GM18508 (cell line): ENCODE measurements at regions not wholly inside any gene's neighbourhood (a gene's known extent, or its start where the extent isn't known, plus 50 kb on each side); places are given as distances from the start of the nearest gene placed in this dataset.
"Not testable (repeated sequence)": the region's sequence is repeated elsewhere in the genome, so short reads cannot be mapped to it uniquely, and the experiment has no call there.

ENCODE experiments used
- ATAC-seq: cut with Tn5 transposase; IDR thresholded peaks from one replicate; pipeline ENCODE4 v1.9.1; 2021; ENCODE audit warnings: moderate number of reproducible peaks; ENCODE audit not compliant: insufficient read depth, unreplicated experiment

DNA sequence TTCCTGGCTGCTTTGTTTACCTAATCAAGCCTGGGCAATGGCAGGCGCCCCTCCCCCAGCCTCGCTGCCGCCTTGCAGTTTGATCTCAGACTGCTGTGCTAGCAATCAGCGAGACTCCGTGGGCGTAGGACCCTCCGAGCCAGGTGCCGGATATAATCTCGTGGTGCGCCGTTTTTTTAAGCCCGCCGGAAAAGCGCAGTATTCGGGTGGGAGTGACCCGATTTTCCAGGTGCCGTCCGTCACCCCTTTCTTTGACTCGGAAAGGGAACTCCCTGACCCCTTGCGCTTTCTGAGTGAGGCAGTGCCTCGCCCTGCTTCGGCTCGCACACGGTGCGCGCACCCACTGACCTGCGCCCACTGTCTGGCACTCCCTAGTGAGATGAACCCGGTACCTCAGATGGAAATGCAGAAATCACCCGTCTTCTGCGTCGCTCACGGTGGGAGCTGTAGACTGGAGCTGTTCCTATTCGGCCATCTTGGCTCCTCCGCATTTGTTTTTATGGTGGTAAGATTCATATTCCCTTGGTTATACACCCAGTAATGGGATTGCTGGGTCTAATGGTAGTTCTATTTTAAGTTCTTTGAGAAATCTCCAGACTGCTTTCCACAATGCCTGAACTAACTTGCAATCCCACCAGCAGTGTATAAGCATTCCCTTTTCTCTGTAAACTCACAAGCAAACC, 652.1 kb upstream of the LRFN5 start:
- ATAC-seq: not testable (repeated sequence)

DNA sequence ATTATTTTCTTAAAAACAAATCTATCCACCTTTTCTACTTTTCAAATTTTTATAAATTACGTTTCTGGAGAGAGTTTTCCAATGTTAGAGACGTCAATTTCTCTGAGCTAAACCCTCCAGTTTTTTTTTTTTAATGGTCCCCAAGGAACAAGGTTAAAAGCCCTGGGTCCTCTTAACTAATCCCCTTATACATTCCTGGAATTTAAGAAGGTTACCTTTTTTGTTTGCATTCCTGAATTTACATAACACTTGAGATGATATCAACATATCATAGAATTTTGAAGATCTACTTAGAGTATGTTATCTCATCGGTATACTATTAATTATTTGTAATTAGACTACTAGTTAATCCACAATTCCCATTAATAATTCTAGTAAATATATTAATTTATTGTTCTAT, 662.2 kb upstream of the LRFN5 start:
- ATAC-seq: no peak

DNA sequence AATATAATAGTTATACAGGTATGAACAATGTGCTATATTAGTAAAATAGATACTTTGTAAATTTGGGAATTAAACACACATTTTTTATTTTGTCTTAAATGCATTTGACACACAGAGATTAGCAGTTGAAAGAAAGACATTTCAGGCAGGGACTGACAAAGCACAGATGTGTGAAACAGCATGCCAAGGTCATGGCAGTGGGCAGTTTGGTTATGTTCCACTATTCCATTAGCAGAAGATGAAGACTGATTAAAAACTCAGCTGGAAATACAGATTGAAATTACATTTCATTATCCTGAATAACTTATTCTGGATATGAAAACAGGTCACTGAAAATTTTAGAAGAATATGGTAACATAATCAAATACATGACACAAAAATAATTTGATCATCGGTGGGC, 669.8 kb upstream of the LRFN5 start:
- ATAC-seq: no peak

GRCh38 chr14:40920380-40920779, 686.3 kb upstream of the LRFN5 start:
- ATAC-seq: no peak

DNA sequence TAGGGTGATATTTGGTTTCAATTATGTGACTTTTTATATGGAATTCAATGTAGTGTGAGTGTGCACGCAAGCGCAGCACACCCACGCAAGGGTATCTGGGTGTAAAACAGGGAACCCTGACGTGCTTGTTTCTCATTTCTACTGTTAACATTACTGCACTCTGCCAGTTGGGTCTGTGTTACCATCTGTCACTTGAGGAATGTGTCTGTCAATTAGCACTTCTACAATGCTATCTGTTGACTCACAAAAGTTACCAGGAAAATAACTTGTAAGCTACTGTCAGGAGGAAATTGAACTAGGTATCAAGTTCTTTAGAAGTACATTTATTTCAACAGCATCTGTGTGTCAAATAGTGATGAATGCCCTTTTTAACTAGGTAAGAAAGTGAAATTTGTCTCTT, 695.5 kb upstream of the LRFN5 start:
- ATAC-seq: no peak

DNA sequence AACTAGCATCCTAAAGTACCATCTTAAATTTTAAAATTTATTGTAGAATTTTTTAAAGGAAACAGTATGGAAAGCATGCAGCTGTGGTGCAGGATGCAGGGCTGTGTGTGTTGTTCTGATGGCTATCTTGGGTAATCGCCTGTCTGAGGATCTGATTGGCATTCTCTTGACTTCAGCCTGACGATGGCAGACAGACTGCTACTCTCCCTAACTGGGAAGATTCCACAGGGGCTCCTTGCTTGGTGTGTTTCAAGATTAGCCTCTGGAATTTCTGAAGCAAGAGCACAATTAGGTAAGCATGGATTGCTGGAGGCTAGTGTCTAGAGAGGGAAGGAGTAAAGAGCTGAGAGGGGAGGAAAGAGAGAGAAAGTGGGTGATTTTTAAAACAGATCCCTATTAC, 696.8 kb upstream of the LRFN5 start:
- ATAC-seq: no peak

DNA sequence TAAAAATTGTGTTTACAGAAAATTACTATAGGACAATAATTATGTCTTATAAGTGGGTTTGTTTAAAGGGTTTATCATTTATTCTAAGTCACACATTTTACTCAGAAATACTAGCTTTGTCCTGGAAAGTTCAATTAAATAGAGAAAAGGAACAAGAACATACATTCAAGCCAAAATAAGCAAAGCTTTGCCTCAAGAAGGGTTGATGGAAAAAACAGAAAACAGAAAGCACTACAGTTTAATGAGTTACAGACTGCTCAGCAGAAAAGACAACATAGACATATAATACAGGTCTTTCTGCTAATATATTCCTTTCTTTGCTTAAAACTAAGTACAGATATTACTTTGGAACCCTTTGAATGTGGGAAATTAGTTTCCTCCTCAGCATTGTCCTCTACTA, 703.0 kb upstream of the LRFN5 start:
- ATAC-seq: no peak

- no peak for ATAC-seq
Observed at GRCh38 chr14:40899435-40899834, 707.2 kb upstream of the LRFN5 start.

- no peak for ATAC-seq
Observed at GRCh38 chr14:40894846-40895245, 711.8 kb upstream of the LRFN5 start.

DNA sequence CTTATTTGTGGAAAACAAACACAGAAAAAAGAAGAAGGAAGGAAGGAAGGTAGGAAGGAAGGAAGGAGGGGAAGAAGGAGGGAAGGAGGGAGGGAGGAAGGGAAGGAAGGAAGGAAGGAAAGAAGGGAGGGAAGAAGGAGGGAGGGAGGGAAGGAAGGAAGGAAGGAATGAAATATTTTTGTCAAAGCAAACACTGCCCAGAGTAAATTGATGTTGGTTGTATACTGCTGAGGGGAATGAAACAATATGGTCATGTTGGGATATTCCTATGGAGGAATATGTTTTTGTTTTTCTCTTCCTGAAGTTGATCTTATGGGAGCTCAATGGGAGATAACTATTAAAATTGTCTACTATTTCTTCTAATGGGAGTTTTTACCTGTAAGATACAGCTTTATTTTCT, 717.5 kb upstream of the LRFN5 start:
- ATAC-seq: no peak

- no peak for ATAC-seq
Observed at GRCh38 chr14:40887912-40888311, 718.8 kb upstream of the LRFN5 start.

- no peak for ATAC-seq
Observed at GRCh38 chr14:40870252-40870651, 736.4 kb upstream of the LRFN5 start.

- ATAC-seq: no peak
Observed at GRCh38 chr14:40859055-40859454, 747.6 kb upstream of the LRFN5 start.

GRCh38 chr14:40855343-40855742, 751.3 kb upstream of the LRFN5 start:
- no peak for ATAC-seq

DNA sequence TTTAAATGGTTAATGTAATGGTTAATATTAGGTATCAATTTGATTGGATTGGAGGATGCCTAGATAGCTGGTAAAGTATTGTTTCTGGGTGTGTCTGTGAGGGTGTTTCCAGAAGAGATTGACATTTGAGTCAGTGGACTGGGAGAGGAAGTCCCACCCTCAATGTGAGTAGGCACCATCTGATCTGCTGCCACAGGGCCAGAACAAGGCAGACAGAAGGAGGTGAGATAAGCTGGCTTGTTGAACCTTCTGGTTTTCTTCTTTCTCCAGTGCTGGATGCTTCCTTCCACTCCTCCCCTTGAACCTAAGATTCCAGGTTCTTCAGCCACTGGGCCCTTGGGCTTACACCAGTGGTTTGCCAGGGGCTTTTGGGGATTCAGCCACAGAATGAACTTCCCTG, 756.5 kb upstream of the LRFN5 start:
- no peak for ATAC-seq

- no peak for ATAC-seq
Observed at GRCh38 chr14:40847480-40847879, 759.2 kb upstream of the LRFN5 start.

DNA sequence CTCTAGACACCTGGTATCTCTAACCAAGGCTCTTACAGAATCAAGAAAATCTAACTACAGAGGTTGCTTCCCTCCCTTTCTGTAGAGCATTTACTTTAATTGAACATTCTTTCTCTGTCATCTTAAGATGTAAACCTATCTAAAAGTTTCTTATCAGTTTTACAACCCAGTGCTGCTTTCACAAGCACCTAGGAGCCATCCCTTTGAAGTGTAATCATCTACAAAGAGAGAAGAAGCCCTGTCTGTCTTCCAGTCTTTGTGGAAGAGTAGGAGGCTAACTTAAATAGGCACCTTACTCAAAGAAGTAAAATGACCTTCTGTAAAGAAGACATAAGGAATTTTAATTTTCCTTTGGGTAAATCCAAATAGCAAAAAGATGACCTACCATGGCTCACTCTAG, 763.9 kb upstream of the LRFN5 start:
- no peak for ATAC-seq

- no peak for ATAC-seq
Observed at GRCh38 chr14:40841886-40842285, 764.8 kb upstream of the LRFN5 start.

DNA sequence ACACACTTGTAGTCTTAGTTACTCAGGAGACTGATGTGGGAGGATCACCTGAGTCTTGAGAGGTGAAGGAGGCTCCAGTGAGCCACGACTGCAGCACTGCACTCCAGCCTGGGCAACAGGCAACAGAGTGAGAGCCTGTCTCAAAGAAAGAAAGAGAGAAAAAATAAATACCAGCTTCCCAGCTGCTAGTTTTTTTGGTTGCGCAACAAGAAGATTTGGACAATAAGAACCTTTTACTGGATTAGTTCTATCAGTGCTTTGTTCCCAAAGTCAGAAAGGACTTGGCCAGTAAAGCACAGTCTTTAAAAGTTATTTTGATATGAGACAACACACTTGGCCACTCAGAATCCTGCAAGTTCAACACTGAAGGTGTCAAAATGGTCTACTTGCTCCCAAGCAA, 768.1 kb upstream of the LRFN5 start:
- ATAC-seq: no peak

DNA sequence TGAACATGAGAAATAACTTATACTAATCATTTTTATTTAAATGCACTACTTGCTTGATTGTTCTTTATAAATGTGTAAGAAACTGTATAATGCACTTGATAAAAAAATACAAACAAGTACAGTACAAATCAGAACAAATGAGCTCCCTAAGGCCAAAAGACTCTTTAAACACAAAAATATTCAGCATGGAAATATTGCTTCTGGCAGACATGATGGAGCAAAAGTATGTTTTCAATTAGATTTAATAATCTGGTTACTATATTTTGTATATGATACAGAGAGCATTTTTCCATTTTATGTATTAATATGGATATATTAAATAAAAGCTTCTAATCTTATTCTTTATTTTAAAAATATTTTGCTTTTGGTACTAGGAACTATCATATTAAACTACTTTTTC, 800.2 kb upstream of the LRFN5 start:
- no peak for ATAC-seq

DNA sequence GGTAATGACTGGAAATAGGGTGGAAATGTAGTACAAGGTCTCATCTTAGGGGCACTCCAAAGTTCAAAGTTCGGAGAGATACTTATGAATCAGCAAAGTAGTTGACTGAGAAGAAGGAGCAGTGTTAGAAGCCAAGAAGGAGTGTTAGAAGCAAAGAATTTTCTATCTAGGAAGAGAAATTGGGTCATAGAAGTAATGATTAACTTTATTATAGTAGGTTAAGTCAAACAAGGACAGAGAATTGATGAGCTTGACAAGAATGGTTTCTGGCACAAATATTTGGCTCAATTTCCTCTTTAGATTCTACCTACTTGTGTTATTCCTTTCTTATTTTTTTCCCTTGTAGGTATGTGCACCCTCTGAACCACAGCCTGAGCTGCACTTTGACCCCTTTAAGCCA, 810.5 kb upstream of the LRFN5 start:
- ATAC-seq: no peak

GRCh38 chr14:40784860-40785259, 821.8 kb upstream of the LRFN5 start:
- ATAC-seq: no peak

GRCh38 chr14:40762685-40763084, 844.0 kb upstream of the LRFN5 start:
- ATAC-seq: no peak
